Mucosa of gallbladder (tissue), 1 donor: ENCODE measurements at regions not wholly inside any gene's neighbourhood (a gene's known extent, or its start where the extent isn't known, plus 50 kb on each side); places are given as distances from the start of the nearest gene placed in this dataset.

ENCODE experiments used
- DNase-seq: peaks from one replicate; pipeline ENCODE4 v3.0.0-alpha.2; 2020; ENCODE audit warnings: low spot score
- donor health status: DM: no; HTN: no; CAD: no.

- no peak for DNase-seq
Measured at GRCh38 chr5:148012801-148013200, 51.0 kb upstream of the SPINK5 start.

GRCh38 chr5:148011398-148012137 lies 52.2 kb upstream of the SPINK5 start:
- DNase-seq, result no peak

- no peak for DNase-seq
Measured at GRCh38 chr5:148005788-148006520, 57.8 kb upstream of the SPINK5 start.

- DNase-seq, result no peak
Measured at GRCh38 chr5:148003226-148003625, 60.6 kb upstream of the SPINK5 start.

- DNase-seq, result no peak
Measured at GRCh38 chr5:148002451-148002850, 61.3 kb upstream of the SPINK5 start.

GRCh38 chr5:148000036-148000435 lies 63.7 kb upstream of the SPINK5 start:
- DNase-seq, result no peak

GRCh38 chr5:147998704-147999103 lies 65.1 kb upstream of the SPINK5 start:
- DNase-seq, result no peak

- no peak for DNase-seq
Measured at GRCh38 chr5:147997486-147997885, 66.3 kb upstream of the SPINK5 start.

- DNase-seq, result no peak
Measured at GRCh38 chr5:147996379-147996778, 67.4 kb upstream of the SPINK5 start.

- no peak for DNase-seq
Measured at GRCh38 chr5:147995846-147996245, 67.9 kb upstream of the SPINK5 start.

GRCh38 chr5:147989994-147990393 lies 73.8 kb upstream of the SPINK5 start:
- DNase-seq, result no peak

- no peak for DNase-seq
Measured at GRCh38 chr5:147989239-147989638, 74.5 kb upstream of the SPINK5 start.

GRCh38 chr5:147986134-147986757 lies 77.5 kb upstream of the SPINK5 start:
- no peak for DNase-seq

GRCh38 chr5:147985608-147986007 lies 78.2 kb upstream of the SPINK5 start:
- DNase-seq, result no peak

GRCh38 chr5:147983742-147984141 lies 77.4 kb upstream of the C5orf46 start:
- DNase-seq, result no peak

GRCh38 chr5:147981074-147981473 lies 74.7 kb upstream of the C5orf46 start:
- DNase-seq, result no peak

GRCh38 chr5:147979761-147980160 lies 73.4 kb upstream of the C5orf46 start:
- DNase-seq, result no peak

- no peak for DNase-seq
Measured at GRCh38 chr5:147972076-147972840, 65.9 kb upstream of the C5orf46 start.

GRCh38 chr5:147971472-147971871 lies 65.1 kb upstream of the C5orf46 start:
- no peak for DNase-seq

GRCh38 chr5:147968855-147969254 lies 62.5 kb upstream of the C5orf46 start:
- no peak for DNase-seq

GRCh38 chr5:147966829-147967228 lies 60.5 kb upstream of the C5orf46 start:
- DNase-seq, result no peak

GRCh38 chr5:147966326-147966725 lies 60.0 kb upstream of the C5orf46 start:
- no peak for DNase-seq
